Pancreas (tissue), 10 donors: ENCODE measurements at regions not wholly inside any gene's neighbourhood (a gene's known extent, or its start where the extent isn't known, plus 50 kb on each side); places are given as distances from the start of the nearest gene placed in this dataset.
"Not testable (repeated sequence)": the region's sequence is repeated elsewhere in the genome, so short reads cannot be mapped to it uniquely, and the experiment has no call there.

Experiments used
- ATAC-seq, 4 donors: fragments of 200-7000 bp; cut with Tn5 transposase; one replicate each; pipeline versions ENCODE4 v1.8.0 to v1.9.1; 2020; ENCODE audit warnings: mild to moderate bottlenecking in 4 of 4, moderate library complexity in 4 of 4
- DNase-seq, 6 donors: peaks; one replicate each; pipeline ENCODE4 v3.0.0-alpha.2; 2020
- FAIRE-seq: peaks from 2 replicates; lab custom pipeline; 2012; peaks lifted over from hg19 to GRCh38; lab: Jason Lieb, UNC
- H3K27ac ChIP-seq, 4 donors: fragments of 200-600 bp; sonication (generic); 1 replicate in 3 of 4; 2 replicates in 1 of 4; pipeline versions ENCODE4 v1.5.0 to v1.8.0; 2020
- H3K27me3 ChIP-seq, 4 donors: fragments of 200-600 bp; one replicate each; pipeline ENCODE4 v1.8.0; 2021
- H3K36me3 ChIP-seq, 3 donors: fragments of 200-600 bp; sonication (generic) in 1 of 3; one replicate each; pipeline versions ENCODE4 v1.5.0 to v1.8.0; 2020 to 2021
- H3K4me1 ChIP-seq, 3 donors: fragments of 200-600 bp; one replicate each; pipeline ENCODE4 v1.8.0; 2021
- H3K4me3 ChIP-seq, 4 donors: fragments of 200-600 bp; sonication (generic) in 2 of 4; one replicate each; pipeline versions ENCODE4 v1.5.0 to v1.8.0; 2020 to 2021
- H3K9me3 ChIP-seq, 4 donors: fragments of 200-600 bp; one replicate each; pipeline ENCODE4 v1.8.0; 2021
- CTCF ChIP-seq, 4 donors: fragments of 200-600 bp; sonication (generic) in 3 of 4; IDR thresholded peaks; one replicate each; pipeline versions ENCODE4 v1.5.0 to v1.8.0; 2021; ENCODE audit warnings: antibody characterized with exemption in 4 of 4
- whole genome bisulfite sequencing, 2 donors: extraction: QIAGEN DNeasy Blood & Tissue Kit; methylation state at CpG; one replicate each; pipeline ENCODE4 v1.1.7; 2013; 5-methylcytosine and 5-hydroxymethylcytosine counted together
- intact Hi-C, 3 donors: fragments of 100-400 bp; cut with DNase I; formaldehyde crosslinking; loops; one replicate each; pipeline versions ENCODE4 v1.11.1 to v1.14.2; 2022
- donor health status: healthy with polysubstance abuse.
- donor health status: DM: no; HTN: no; CAD: no; lungs with moderate emphysema.
- donor health status: DM: no; HTN: no; CAD: no.
- donor health status: control.
- donor health status: control.
- donor health status: Bipolar disorder and iron deficiency.
- donor health status: DM: yes; HTN: yes; CAD: no.
- donor health status: DM: no; HTN: no; CAD: no.
- donor health status: DM: no; HTN: no; CAD: no.
- donor health status: DM: yes; HTN: yes; CAD: no.

- Histone ChIP-seq H3K36me3 (no peaks in the 10 kb centered on the region), H3K4me3 (no peak overlapping the region), H3K27me3 (no peaks in the 10 kb centered on the region), H3K27ac (no peak overlapping the region), H3K4me1 (no peaks in the 10 kb centered on the region), H3K9me3 (no peaks in the 10 kb centered on the region)
- DNase-seq: no peak
- TF ChIP-seq CTCF (IDR thresholded peaks at IDR 0.05): no peak
- FAIRE-seq: no peak
- ATAC-seq: no peak
- intact Hi-C loops: no loop called here
Measured at GRCh38 chr11:81286550-81286949, 1447.1 kb downstream of the FAM181B start.

- H3K27ac ChIP-seq, H3K9me3 ChIP-seq, FAIRE-seq, H3K4me1 ChIP-seq, H3K27me3 ChIP-seq, intact Hi-C loops, H3K36me3 ChIP-seq, H3K4me3 ChIP-seq, ATAC-seq, DNase-seq: not testable (repeated sequence)
- WGBS, 2 donors: 78 to 80% methylated on average over 1 of the region's 1 CpG
Measured at GRCh38 chr11:81280228-81280627, 1453.4 kb downstream of the FAM181B start.

GRCh38 chr11:81278991-81279390, 1454.7 kb downstream of the FAM181B start:
- TF ChIP-seq CTCF (IDR thresholded peaks at IDR 0.05): no peak
- FAIRE-seq (no peak), ATAC-seq (no peak), DNase-seq (no peak)
- H3K9me3 ChIP-seq: no peaks in the 10 kb centered on the region
- H3K27me3 ChIP-seq: no peaks in the 10 kb centered on the region
- no peak overlapping the region for H3K27ac ChIP-seq
- H3K4me1 ChIP-seq: no peaks in the 10 kb centered on the region
- 39 to 43% methylated on average over 5 of the region's 5 CpGs for WGBS, 2 donors
- intact Hi-C loops: no loop called here
- no peak overlapping the region for H3K4me3 ChIP-seq
- no peaks in the 10 kb centered on the region for H3K36me3 ChIP-seq

- TF ChIP-seq CTCF (IDR thresholded peaks at IDR 0.05): no peak
- Histone ChIP-seq H3K4me3 (no peak overlapping the region), H3K27ac (no peak overlapping the region), H3K4me1 (no peaks in the 10 kb centered on the region), H3K27me3 (no peaks in the 10 kb centered on the region), H3K9me3 (no peaks in the 10 kb centered on the region), H3K36me3 (no peaks in the 10 kb centered on the region)
- no peak for ATAC-seq
- FAIRE-seq: no peak
- intact Hi-C loops: no loop called here
- no peak for DNase-seq
Measured at GRCh38 chr11:81270686-81271085, 1463.0 kb downstream of the FAM181B start.

- no peaks in the 10 kb centered on the region for H3K27me3 ChIP-seq
- H3K9me3 ChIP-seq: no peaks in the 10 kb centered on the region
- no peak overlapping the region for H3K27ac ChIP-seq
- intact Hi-C loops: no loop called here
- H3K4me1 ChIP-seq: no peaks in the 10 kb centered on the region
- WGBS, 2 donors: 50 to 54% methylated on average over 3 of the region's 3 CpGs
- no peak for ATAC-seq
- no peak for FAIRE-seq
- TF ChIP-seq CTCF (IDR thresholded peaks at IDR 0.05): no peak
- H3K36me3 ChIP-seq: no peaks in the 10 kb centered on the region
- H3K4me3 ChIP-seq: no peak overlapping the region
- DNase-seq: no peak
Measured at GRCh38 chr11:81267246-81267645, 1466.4 kb downstream of the FAM181B start.

- TF ChIP-seq CTCF (IDR thresholded peaks at IDR 0.05): no peak
- no peak overlapping the region for H3K4me3 ChIP-seq
- 65 to 72% methylated on average over 2 of the region's 2 CpGs for whole genome bisulfite sequencing, 2 donors
- H3K27ac ChIP-seq: no peak overlapping the region
- DNase-seq (no peak), FAIRE-seq (no peak), ATAC-seq (no peak)
- H3K9me3 ChIP-seq: no peaks in the 10 kb centered on the region
- no peaks in the 10 kb centered on the region for H3K36me3 ChIP-seq
- intact Hi-C loops: no loop called here
- no peaks in the 10 kb centered on the region for H3K4me1 ChIP-seq
- H3K27me3 ChIP-seq: no peaks in the 10 kb centered on the region
Measured at GRCh38 chr11:81259471-81259870, 1474.2 kb downstream of the FAM181B start.
